Fibroblast of skin of abdomen (primary cell): ENCODE measurements at regions not wholly inside any gene's neighbourhood (a gene's known extent, or its start where the extent isn't known, plus 50 kb on each side); places are given as distances from the start of the nearest gene placed in this dataset.

ENCODE experiments used
- DNase-seq: peaks from one replicate; pipeline ENCODE4 v3.0.0-alpha.2; 2013

DNA sequence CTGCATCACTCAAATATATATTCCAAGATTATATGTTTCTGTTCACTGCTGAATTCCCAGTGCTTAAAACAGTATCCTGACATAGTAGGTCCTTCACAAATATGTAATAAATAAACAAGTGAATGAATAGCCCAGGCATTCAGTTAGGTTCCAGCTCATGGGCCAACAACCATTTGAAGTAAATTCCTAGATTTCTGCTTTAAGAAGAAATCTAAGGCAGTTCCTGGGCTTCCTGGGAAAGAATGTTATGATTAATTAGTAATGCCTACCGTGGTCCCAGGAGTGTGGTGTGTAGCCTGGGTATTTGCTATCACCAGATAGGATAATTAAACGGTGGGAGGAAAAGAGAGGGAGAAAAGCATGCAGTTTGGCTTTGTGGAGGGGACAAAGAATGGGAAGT is 576.8 kb downstream of the SOX6 start:
- DNase-seq, result no peak

DNA sequence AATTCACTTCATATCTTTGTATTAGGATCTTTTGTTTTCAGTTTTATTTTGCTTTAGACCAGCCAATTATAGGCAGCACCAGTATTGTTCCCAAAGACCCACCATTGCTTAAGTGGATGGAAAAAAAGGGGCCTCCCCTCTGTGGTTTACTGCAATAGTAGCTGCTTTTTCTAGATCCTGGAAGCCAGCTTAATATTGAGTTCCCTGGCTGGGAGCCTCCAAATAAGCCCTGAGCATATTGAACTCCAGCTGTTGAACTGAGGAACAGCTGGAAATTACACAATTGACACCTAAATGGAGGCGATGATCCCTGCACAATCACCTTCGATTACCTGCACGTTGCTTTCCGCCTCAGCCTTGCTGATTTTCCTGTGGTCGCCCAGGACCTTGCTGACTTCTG is 576.0 kb downstream of the SOX6 start:
- DNase-seq, result no peak

DNA sequence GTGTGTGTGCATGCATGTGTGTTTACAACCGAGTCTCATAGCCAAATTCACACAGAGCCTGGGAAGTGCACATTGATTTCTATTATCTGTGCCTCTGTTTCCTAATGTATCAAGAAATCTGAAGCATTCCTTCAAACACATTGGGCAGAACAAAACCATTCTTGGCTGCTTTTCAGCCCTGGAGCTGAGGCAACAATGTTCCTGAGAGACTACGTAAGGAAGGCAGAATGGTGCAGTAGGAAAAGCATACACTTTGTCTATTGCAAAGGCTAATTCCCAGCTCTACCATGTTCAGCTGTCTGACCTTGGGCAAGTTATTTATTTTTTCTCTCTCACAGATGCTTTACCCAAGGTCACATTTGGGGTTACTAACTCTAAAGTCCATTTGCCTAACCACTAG is 575.5 kb downstream of the SOX6 start:
- DNase-seq, result no peak

- DNase-seq, result no peak
Measured at GRCh38 chr11:15783619-15784018, 572.7 kb downstream of the SOX6 start.

- DNase-seq, result peak; percentile 79
Measured at GRCh38 chr11:15793043-15793996, 563.0 kb downstream of the SOX6 start.

GRCh38 chr11:15794361-15795150 is 561.8 kb downstream of the SOX6 start:
- no peak for DNase-seq

DNA sequence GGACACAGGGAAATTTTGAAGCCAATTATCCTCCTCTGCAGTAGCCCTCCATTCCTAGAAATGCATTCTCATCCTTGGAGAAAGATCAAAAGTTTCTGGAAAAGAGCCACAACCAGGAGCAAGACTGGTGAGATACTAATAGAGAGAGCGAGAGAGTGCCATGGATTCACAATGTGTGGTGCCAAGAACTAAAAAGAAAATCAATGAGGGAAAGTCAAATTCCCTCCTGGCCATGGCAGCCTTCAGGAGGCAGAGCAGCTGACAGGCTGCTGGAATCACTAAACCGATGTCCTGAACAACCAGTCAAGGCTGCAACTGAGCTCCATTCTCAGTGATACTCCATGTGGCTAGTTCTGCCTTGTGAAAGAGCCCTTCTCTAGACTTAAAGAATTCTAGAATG is 561.0 kb downstream of the SOX6 start:
- no peak for DNase-seq

GRCh38 chr11:15800111-15800800 is 556.1 kb downstream of the SOX6 start:
- peak; percentile 86 for DNase-seq

DNA sequence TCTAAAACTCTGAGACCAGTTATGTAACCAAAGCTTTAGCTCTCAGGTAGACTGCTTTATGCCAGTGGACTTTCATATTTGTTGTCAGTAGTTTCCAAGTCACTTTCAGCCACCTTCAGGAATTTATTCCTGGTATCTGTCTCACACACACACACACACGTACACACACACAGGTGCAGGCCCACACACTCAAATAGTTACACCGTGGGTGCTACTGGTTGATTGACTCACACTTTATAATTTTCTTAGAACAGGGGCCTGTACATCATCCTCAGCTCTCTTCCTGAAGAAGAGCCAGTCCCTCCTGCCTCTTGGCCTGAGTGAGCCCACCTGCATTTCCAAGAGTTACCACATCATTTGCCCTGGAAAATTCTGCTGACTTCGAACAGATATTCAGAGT is 555.2 kb downstream of the SOX6 start:
- no peak for DNase-seq

DNA sequence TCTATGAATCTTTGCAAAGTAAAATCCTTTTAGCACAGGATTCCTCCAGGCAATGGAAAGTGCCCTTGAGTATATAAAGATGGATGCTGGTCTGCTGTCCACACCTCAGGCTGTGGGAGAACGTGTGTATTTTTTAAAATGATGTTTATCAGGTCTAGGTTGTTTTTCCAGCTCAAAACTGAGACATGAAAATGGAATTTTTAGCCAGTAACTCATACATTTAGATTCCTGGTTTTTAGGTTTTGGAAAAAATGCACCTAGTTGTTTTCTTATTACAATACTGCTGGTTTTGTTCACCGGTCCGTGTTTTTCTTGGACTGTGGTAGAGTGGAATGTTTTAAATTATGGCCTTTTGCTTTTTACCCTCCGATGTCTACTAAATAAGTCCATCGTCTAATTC is 554.7 kb downstream of the SOX6 start:
- peak; percentile 27 for DNase-seq

- no peak for DNase-seq
Measured at GRCh38 chr11:15805726-15806125, 550.6 kb downstream of the SOX6 start.

DNA sequence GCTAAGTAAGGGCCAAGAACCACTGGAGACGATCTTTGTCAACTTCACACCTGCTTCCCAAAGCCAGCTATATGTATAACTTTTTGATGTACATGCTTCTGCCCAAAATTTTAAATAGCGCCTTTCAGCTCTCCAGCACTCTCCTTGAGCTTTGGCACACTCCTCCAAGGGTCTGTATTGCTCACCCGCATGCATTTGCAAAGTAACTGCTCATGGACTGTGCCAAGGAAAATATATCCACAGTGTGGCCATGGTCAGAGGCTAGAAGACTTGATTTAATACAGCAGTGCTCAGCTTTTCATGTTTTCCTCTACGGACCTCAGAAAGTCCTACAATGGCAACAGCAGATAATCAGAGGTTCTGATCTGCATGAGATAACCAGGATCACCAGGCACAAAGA is 550.1 kb downstream of the SOX6 start:
- DNase-seq, result no peak

GRCh38 chr11:15807827-15808226 is 548.5 kb downstream of the SOX6 start:
- DNase-seq, result no peak

DNA sequence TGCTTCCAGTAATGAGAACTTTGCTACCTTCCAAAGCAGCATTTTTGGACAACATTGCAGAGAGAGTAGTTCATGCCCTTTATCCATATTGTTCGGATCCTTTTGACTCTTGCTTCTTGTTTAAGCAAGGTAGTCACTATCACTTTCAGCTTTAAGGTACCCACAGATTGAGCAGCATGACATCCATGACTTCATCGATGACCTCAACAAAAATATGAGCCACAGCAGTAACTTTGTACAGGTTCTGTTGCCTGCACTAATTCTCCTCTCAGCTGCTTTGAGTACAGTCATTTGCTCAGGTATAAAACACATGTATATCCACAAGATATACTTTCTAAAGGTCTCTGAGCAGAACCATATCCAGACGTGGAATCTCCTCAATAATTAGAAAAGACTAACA is 546.3 kb downstream of the SOX6 start:
- no peak for DNase-seq

- no peak for DNase-seq
Measured at GRCh38 chr11:15810525-15810924, 545.8 kb downstream of the SOX6 start.

- DNase-seq, result no peak
Measured at GRCh38 chr11:15815246-15816195, 540.8 kb downstream of the SOX6 start.

GRCh38 chr11:15816260-15816871 is 540.0 kb downstream of the SOX6 start:
- peak; percentile 77 for DNase-seq

DNA sequence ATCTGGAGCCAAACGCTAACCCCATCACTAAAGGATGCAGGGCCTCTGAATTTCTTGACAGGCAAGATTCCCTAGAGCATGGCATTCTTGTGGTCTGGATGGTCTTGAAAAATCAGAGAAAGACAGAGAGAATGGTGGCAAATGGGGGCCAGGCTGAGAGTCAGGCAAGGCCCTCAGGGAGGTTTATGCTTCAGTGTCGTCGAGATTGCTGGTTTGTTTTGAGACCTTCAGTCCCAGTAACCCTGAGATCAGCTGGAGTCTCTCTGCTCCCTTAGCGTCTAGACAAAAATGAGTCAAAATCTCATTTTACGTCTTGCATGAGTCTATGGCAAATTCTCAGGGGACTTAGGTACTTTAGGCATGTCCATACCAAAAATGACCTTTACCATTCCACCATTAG is 539.3 kb downstream of the SOX6 start:
- peak; percentile 27 for DNase-seq

DNA sequence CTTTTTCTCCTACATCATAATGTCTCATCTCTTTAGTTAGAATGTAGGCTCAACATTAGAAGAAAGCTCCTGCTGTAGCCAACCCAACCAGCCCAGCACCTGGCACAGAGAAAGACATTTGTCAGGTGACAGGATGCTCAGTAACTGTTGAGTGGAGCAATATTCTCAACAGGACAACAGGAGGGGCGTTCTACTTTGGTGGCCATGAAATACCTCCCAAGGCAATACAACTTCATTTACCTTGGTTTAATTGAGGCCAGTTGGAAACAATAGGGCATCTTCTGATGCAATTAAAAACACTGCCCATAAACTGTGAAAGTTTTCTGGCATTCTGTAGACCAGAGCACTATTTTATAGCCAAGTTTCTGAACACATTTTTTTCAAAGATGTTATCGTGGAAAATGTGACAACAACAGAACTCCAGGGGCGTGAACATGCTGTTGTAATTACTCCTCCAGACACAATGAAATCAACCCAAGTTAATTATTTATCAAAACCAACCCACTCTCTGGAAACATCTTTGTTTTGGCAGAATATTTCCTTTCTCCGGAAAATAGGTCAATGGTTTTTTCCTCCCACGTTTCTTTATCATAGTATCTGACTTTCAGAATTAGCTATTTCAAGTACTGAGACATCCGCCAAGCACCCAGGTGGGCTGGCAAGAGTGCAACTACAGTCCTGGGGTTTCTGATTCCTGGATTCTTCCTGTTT is 538.1 kb downstream of the SOX6 start:
- DNase-seq, result no peak

DNA sequence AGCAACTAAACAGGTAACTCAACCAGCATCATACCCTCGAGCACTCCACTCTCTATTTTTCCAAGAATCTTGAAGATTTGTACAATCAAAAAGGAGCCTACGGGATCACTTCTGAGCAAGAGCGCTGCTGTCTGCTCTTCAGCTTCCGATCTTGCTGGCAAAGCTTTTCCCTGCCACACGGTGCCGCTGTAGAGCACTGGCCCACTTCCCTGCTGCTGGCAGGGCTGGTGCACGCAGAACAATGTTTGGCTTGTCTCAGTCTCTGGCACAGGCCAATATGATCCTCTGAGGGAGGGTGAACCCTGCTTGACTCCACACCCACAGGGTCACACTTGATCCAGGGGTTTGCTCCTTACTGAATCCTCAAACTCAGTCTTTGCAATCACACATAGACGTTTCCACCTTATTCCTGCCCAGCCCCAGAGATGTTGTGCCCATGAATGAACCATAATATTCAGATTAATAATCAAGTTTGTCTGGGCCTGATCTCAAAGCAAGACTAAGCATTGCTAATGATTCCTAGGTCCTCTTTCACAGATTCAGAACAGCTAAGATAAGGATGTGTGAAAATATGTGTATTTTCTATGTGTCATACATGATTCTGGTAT is 536.6 kb downstream of the SOX6 start:
- peak; percentile 35 for DNase-seq
